ENCODE measurements at regions not wholly inside any gene's neighbourhood (a gene's known extent, or its start where the extent isn't known, plus 50 kb on each side); places are given as distances from the start of the nearest gene placed in this dataset.

DNA sequence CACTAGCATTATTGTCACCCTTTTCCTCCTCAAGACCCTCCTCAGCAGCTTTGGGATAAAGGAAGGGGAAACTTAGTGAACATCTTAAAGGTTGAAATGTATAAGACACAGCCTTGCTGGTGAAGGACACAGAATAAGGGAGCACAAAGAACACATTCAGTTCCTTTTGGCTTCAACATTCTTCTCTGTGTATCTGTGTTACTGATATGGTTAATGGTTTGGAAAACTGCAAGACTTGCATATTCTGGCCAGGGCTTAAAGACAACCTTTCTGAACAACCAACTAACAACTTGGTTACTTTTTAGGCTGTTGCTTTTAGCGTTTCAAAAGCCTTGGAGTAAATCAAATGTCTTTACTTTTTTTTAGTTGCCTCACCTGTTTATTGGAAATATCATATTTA is 680.5 kb downstream of the MECOM start:
- TF ChIP-seq RAD21 (IDR thresholded peaks at IDR 0.05; ENCODE audit: low read depth) (no peak), JUND (IDR thresholded peaks at IDR 0.05) (no peak), POLR2A (IDR thresholded peaks at IDR 0.05; ENCODE audit: borderline replicate concordance, extremely low read depth, insufficient read depth, insufficient read length) (no peak), POLR2AphosphoS5 (IDR thresholded peaks at IDR 0.05; ENCODE audit: low read depth, low read length) (no peak), TCF7L2 (IDR thresholded peaks at IDR 0.05; ENCODE audit: borderline replicate concordance, extremely low read depth, insufficient read depth, insufficient read length) (no peak)
- TF ChIP-seq, protein P1, sequence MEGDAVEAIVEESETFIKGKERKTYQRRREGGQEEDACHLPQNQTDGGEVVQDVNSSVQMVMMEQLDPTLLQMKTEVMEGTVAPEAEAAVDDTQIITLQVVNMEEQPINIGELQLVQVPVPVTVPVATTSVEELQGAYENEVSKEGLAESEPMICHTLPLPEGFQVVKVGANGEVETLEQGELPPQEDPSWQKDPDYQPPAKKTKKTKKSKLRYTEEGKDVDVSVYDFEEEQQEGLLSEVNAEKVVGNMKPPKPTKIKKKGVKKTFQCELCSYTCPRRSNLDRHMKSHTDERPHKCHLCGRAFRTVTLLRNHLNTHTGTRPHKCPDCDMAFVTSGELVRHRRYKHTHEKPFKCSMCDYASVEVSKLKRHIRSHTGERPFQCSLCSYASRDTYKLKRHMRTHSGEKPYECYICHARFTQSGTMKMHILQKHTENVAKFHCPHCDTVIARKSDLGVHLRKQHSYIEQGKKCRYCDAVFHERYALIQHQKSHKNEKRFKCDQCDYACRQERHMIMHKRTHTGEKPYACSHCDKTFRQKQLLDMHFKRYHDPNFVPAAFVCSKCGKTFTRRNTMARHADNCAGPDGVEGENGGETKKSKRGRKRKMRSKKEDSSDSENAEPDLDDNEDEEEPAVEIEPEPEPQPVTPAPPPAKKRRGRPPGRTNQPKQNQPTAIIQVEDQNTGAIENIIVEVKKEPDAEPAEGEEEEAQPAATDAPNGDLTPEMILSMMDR (IDR thresholded peaks at IDR 0.05 in 2 of 3, conservative IDR thresholded peaks at IDR 0.05 in 1 of 3; ENCODE audit: borderline replicate concordance in 1 of 3, insufficient read depth in 1 of 3, low read depth in 2 of 3, low read length in 2 of 3): no peak
- TF ChIP-seq, protein P2, sequence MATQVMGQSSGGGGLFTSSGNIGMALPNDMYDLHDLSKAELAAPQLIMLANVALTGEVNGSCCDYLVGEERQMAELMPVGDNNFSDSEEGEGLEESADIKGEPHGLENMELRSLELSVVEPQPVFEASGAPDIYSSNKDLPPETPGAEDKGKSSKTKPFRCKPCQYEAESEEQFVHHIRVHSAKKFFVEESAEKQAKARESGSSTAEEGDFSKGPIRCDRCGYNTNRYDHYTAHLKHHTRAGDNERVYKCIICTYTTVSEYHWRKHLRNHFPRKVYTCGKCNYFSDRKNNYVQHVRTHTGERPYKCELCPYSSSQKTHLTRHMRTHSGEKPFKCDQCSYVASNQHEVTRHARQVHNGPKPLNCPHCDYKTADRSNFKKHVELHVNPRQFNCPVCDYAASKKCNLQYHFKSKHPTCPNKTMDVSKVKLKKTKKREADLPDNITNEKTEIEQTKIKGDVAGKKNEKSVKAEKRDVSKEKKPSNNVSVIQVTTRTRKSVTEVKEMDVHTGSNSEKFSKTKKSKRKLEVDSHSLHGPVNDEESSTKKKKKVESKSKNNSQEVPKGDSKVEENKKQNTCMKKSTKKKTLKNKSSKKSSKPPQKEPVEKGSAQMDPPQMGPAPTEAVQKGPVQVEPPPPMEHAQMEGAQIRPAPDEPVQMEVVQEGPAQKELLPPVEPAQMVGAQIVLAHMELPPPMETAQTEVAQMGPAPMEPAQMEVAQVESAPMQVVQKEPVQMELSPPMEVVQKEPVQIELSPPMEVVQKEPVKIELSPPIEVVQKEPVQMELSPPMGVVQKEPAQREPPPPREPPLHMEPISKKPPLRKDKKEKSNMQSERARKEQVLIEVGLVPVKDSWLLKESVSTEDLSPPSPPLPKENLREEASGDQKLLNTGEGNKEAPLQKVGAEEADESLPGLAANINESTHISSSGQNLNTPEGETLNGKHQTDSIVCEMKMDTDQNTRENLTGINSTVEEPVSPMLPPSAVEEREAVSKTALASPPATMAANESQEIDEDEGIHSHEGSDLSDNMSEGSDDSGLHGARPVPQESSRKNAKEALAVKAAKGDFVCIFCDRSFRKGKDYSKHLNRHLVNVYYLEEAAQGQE (IDR thresholded peaks at IDR 0.05; ENCODE audit: low read depth): no peak
